CD14-positive monocyte (primary cell): ENCODE measurements at regions not wholly inside any gene's neighbourhood (a gene's known extent, or its start where the extent isn't known, plus 50 kb on each side); places are given as distances from the start of the nearest gene placed in this dataset.

Source experiments
- DNase-seq, 3 donors: peaks; one replicate each; pipeline ENCODE4 v3.0.0-alpha.2; 2011 to 2022
- H2AFZ ChIP-seq: 2 replicates; pipeline ENCODE4 v1.6.0; 2012; ENCODE audit warnings: mild to moderate bottlenecking, low read depth, low read length, inconsistent platforms; ENCODE audit not compliant: insufficient read depth, poor library complexity, severe bottlenecking
- H3K27ac ChIP-seq, 2 donors: 1 replicate in 1 of 2; 2 replicates in 1 of 2; pipeline ENCODE4 v1.5.1; 2012 to 2013; ENCODE audit warnings: low read length in 2 of 2, control low read depth in 1 of 2, inconsistent platforms in 1 of 2, low read depth in 1 of 2, mild to moderate bottlenecking in 1 of 2
- H3K27me3 ChIP-seq, 2 donors: one replicate each; pipeline versions ENCODE4 v1.6.0 to v1.6.1; 2011 to 2013; ENCODE audit warnings: low read length in 2 of 2; ENCODE audit not compliant: control insufficient read depth in 2 of 2, insufficient read depth in 2 of 2
- H3K36me3 ChIP-seq, 2 donors: replicated peaks in 1 of 2; 1 replicate in 1 of 2; 2 replicates in 1 of 2; pipeline versions ENCODE4 v1.5.1 to v1.6.1; 2012 to 2013; ENCODE audit warnings: low read length in 2 of 2, control low read depth in 1 of 2, inconsistent platforms in 1 of 2, mild to moderate bottlenecking in 1 of 2; ENCODE audit not compliant: insufficient read depth in 2 of 2, control insufficient read depth in 1 of 2
- H3K4me1 ChIP-seq, 2 donors: 1 replicate in 1 of 2; 2 replicates in 1 of 2; pipeline versions ENCODE4 v1.5.1 to v1.6.1; 2012 to 2013; ENCODE audit warnings: low read length in 2 of 2, control low read depth in 1 of 2, inconsistent platforms in 1 of 2, mild to moderate bottlenecking in 1 of 2, moderate library complexity in 1 of 2; ENCODE audit not compliant: insufficient read depth in 2 of 2, control insufficient read depth in 1 of 2
- H3K4me2 ChIP-seq: replicated peaks from 2 replicates; pipeline ENCODE3; 2012; ENCODE audit warnings: low read length, moderate library complexity, mild to moderate bottlenecking; ENCODE audit not compliant: poor library complexity, severe bottlenecking; ENCODE audit errors: extremely low read depth
- H3K4me3 ChIP-seq, 3 experiments: fragments of 200-600 bp in 1 of 3; sonication (generic) in 1 of 3; replicated peaks in 1 of 3; 1 replicate in 2 of 3; 2 replicates in 1 of 3; pipeline ENCODE4 v1.5.1; 2011 to 2013; ENCODE audit warnings: low read length in 3 of 3, mild to moderate bottlenecking in 3 of 3, control low read depth in 2 of 3, low read depth in 2 of 3, inconsistent platforms in 1 of 3, moderate library complexity in 1 of 3
- H3K79me2 ChIP-seq: 2 replicates; pipeline ENCODE4 v1.6.0; 2012; ENCODE audit warnings: mild to moderate bottlenecking, control low read depth, inconsistent platforms, low read length, moderate library complexity; ENCODE audit not compliant: insufficient read depth
- H3K9ac ChIP-seq: 2 replicates; pipeline ENCODE4 v1.6.0; 2017; ENCODE audit warnings: low read length, mild to moderate bottlenecking; ENCODE audit not compliant: insufficient read depth, poor library complexity, severe bottlenecking
- H3K9me3 ChIP-seq, 2 donors: replicated peaks in 1 of 2; 1 replicate in 1 of 2; 2 replicates in 1 of 2; pipeline versions ENCODE4 v1.5.1 to v1.6.1; 2012 to 2013; ENCODE audit warnings: low read length in 2 of 2, control low read depth in 1 of 2; ENCODE audit not compliant: control insufficient read depth in 1 of 2, insufficient read depth in 1 of 2
- H4K20me1 ChIP-seq: 2 replicates; pipeline ENCODE4 v1.6.0; 2012; ENCODE audit warnings: mild to moderate bottlenecking, low read length, control low read depth, moderate library complexity; ENCODE audit not compliant: insufficient read depth
- H3K27ac Mint-ChIP-seq, 7 donors: one replicate each; pipeline ENCODE4 v1.8.0; 2020; ENCODE audit warnings: mild to moderate bottlenecking in 7 of 7, mixed read lengths in 7 of 7, moderate library complexity in 6 of 7, inconsistent platforms in 2 of 7
- H3K27me3 Mint-ChIP-seq, 3 donors: one replicate each; pipeline ENCODE4 v1.8.0; 2021 to 2022; ENCODE audit warnings: low read depth in 3 of 3, mild to moderate bottlenecking in 3 of 3, mixed read lengths in 3 of 3, moderate library complexity in 3 of 3, inconsistent platforms in 1 of 3
- H3K36me3 Mint-ChIP-seq, 2 donors: one replicate each; pipeline ENCODE4 v1.8.0; 2020; ENCODE audit warnings: mixed read lengths in 2 of 2, inconsistent platforms in 1 of 2, mild to moderate bottlenecking in 1 of 2
- H3K4me1 Mint-ChIP-seq: one replicate; pipeline ENCODE4 v1.8.0; 2020; ENCODE audit warnings: mild to moderate bottlenecking, mixed read lengths
- H3K4me3 Mint-ChIP-seq, 2 donors: one replicate each; pipeline ENCODE4 v1.8.0; 2020; ENCODE audit warnings: mild to moderate bottlenecking in 2 of 2, mixed read lengths in 2 of 2, moderate library complexity in 1 of 2
- H3K9me3 Mint-ChIP-seq, 7 donors: one replicate each; pipeline ENCODE4 v1.8.0; 2020 to 2022; ENCODE audit warnings: mixed read lengths in 7 of 7, mild to moderate bottlenecking in 6 of 7, moderate library complexity in 6 of 7, inconsistent platforms in 2 of 7
- WGBS: methylation state at CpG from one replicate; pipeline ENCODE4 v1.1.5; 2013; ENCODE audit warnings: missing lambda C conversion rate; ENCODE audit not compliant: insufficient coverage; 5-methylcytosine and 5-hydroxymethylcytosine counted together
- intact Hi-C, 2 donors: fragments of 100-400 bp; cut with micrococcal nuclease; formaldehyde crosslinking; loops; one replicate each; pipeline versions ENCODE4 v1.15.0 to v1.15.1; 2023
- TF ChIP-seq, protein P1 (sequence below): fragments of 200-600 bp; IDR thresholded peaks from one replicate; pipeline ENCODE4 v1.8.0; 2022; ENCODE audit warnings: antibody characterized with exemption, mild to moderate bottlenecking

DNA sequence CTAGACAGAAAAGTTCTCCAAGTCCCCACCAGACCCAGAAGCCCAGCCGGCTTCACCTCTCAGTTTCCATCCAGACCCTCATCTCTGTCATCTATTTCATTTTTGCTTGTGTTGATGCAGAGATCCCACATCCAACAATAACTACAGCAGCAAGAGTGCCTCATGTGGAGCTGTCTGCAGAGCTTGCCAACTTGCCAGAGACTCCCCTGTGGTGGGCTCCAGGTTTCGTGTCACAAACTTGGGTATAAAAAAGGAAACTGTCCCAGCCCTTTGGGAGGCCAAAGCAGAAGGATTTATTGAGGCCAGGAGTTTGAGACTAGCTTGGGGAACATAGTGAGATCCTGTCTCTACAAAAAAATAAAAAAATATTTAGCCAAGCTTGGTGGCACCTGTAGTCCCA is 182.4 kb upstream of the ATP10A start:
- Histone ChIP-seq H3K36me3 (no peaks in the 10 kb centered on the region), H4K20me1 (no peaks in the 10 kb centered on the region), H2AFZ (no peak overlapping the region), H3K4me3 (no peak overlapping the region), H3K4me1 (no peaks in the 10 kb centered on the region), H3K4me2 (no peak overlapping the region), H3K27ac (no peak overlapping the region), H3K27me3 (no peaks in the 10 kb centered on the region), H3K79me2 (no peaks in the 10 kb centered on the region), H3K9ac (no peak overlapping the region), H3K9me3 (no peaks in the 10 kb centered on the region)
- H3K4me1 Mint-ChIP-seq = no peaks in the 10 kb centered on the region
- no peaks in the 10 kb centered on the region for H3K36me3 Mint-ChIP-seq
- H3K4me3 Mint-ChIP-seq = no peak overlapping the region
- intact Hi-C loops = no loop called here
- WGBS = 80% methylated on average over 1 of the region's 2 CpGs
- no peak for DNase-seq
- H3K27ac Mint-ChIP-seq = no peak overlapping the region
- TF ChIP-seq, protein P1, sequence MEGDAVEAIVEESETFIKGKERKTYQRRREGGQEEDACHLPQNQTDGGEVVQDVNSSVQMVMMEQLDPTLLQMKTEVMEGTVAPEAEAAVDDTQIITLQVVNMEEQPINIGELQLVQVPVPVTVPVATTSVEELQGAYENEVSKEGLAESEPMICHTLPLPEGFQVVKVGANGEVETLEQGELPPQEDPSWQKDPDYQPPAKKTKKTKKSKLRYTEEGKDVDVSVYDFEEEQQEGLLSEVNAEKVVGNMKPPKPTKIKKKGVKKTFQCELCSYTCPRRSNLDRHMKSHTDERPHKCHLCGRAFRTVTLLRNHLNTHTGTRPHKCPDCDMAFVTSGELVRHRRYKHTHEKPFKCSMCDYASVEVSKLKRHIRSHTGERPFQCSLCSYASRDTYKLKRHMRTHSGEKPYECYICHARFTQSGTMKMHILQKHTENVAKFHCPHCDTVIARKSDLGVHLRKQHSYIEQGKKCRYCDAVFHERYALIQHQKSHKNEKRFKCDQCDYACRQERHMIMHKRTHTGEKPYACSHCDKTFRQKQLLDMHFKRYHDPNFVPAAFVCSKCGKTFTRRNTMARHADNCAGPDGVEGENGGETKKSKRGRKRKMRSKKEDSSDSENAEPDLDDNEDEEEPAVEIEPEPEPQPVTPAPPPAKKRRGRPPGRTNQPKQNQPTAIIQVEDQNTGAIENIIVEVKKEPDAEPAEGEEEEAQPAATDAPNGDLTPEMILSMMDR = no peak
- peaks cover 0 to 14% (median 10%) of the 10 kb centered on the region in 7 donors for H3K9me3 Mint-ChIP-seq
- H3K27me3 Mint-ChIP-seq = peaks cover 0 to 3% (median 2%) of the 10 kb centered on the region in 3 donors

DNA sequence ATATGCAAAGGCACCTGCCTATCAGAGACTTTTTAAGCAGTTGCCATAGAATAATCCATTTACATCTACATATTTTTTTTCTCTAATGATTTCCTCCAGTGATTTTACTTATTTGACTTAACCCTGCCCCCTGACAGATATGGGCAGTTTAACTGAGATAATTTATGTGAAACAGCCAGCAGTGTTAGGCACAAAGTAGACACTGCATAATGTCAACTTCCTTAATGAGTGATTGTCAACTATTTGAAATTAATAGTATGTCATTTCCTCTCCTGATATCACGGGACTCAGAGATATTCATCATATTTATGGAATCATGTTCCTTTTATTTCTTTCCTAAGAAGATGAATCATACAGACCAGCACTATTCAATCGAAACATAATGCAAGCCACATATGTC is 179.9 kb upstream of the ATP10A start:
- Histone ChIP-seq H3K27me3 (no peaks in the 10 kb centered on the region), H2AFZ (no peak overlapping the region), H3K4me2 (no peak overlapping the region), H3K79me2 (no peaks in the 10 kb centered on the region), H3K4me1 (no peaks in the 10 kb centered on the region), H4K20me1 (no peaks in the 10 kb centered on the region), H3K4me3 (no peak overlapping the region), H3K9ac (no peak overlapping the region), H3K27ac (no peak overlapping the region), H3K9me3 (no peaks in the 10 kb centered on the region), H3K36me3 (no peaks in the 10 kb centered on the region)
- Mint-ChIP-seq H3K9me3 (peaks cover 0 to 13% (median 7%) of the 10 kb centered on the region in 7 donors), H3K4me3 (no peak overlapping the region), H3K4me1 (no peaks in the 10 kb centered on the region), H3K27ac (no peak overlapping the region), H3K27me3 (peaks cover 0 to 5% (median 4%) of the 10 kb centered on the region in 3 donors), H3K36me3 (no peaks in the 10 kb centered on the region)
- no CpG with 5 or more reads among the region's 2 CpGs for WGBS
- TF ChIP-seq, protein P1 = no peak
- intact Hi-C loops = no loop called here
- no peak for DNase-seq
